Ectodermal cell (in vitro differentiated cells): ENCODE measurements at regions not wholly inside any gene's neighbourhood (a gene's known extent, or its start where the extent isn't known, plus 50 kb on each side); places are given as distances from the start of the nearest gene placed in this dataset.

Experiments used
- H3K27ac ChIP-seq: 2 replicates; pipeline ENCODE4 v1.7.0; 2013; ENCODE audit warnings: mild to moderate bottlenecking, low read depth, low read length; ENCODE audit not compliant: insufficient read depth, poor library complexity, severe bottlenecking
- H3K27me3 ChIP-seq: 2 replicates; pipeline ENCODE4 v1.7.0; 2013; ENCODE audit warnings: mild to moderate bottlenecking, low read length; ENCODE audit not compliant: insufficient read depth, control insufficient read depth, poor library complexity, severe bottlenecking
- H3K36me3 ChIP-seq: one replicate; pipeline ENCODE4 v1.7.0; 2013; ENCODE audit warnings: low read length; ENCODE audit not compliant: control insufficient read depth, insufficient read depth
- H3K4me1 ChIP-seq: one replicate; pipeline ENCODE4 v1.7.0; 2013; ENCODE audit warnings: low read length; ENCODE audit not compliant: control insufficient read depth, insufficient read depth
- H3K4me3 ChIP-seq: 2 replicates; pipeline ENCODE4 v1.7.0; 2013; ENCODE audit warnings: low read depth, low read length, control low read depth; ENCODE audit not compliant: insufficient read depth
- H3K9me3 ChIP-seq: 2 replicates; pipeline ENCODE4 v1.7.0; 2013; ENCODE audit warnings: mild to moderate bottlenecking, low read length, moderate library complexity; ENCODE audit not compliant: control insufficient read depth
- WGBS, 2 experiments: methylation state at CpG; one replicate each; pipeline ENCODE4 v1.1.7; 2013; ENCODE audit warnings: missing lambda C conversion rate in 2 of 2; 5-methylcytosine and 5-hydroxymethylcytosine counted together

DNA sequence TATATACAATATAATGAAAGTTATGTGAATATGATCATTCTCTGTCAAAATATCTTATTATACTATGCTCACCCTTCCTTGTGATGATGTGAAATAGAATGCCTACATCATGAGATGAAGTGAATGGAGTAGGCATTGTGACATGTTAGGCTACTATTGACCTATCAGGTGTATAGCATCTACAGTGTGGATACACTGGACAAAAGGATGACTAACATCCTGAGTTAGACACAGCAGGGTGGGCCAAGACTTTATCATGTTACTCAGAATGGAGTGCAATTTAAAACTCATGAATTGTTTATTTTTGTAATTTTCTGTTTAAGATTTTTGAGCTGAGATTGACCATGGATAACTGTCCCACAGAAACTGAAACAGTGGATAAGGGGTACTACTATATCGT, 53.4 kb upstream of the NAV3 start:
- Histone ChIP-seq H3K4me3 (no peak overlapping the region), H3K36me3 (no peaks in the 10 kb centered on the region), H3K4me1 (no peaks in the 10 kb centered on the region), H3K27me3 (no peaks in the 10 kb centered on the region), H3K9me3 (no peaks in the 10 kb centered on the region), H3K27ac (no peak overlapping the region)
- 100% methylated on average over 1 of the region's 1 CpG; no CpG with 5 or more reads in 1 of the 2 experiments for WGBS, 2 experiments

DNA sequence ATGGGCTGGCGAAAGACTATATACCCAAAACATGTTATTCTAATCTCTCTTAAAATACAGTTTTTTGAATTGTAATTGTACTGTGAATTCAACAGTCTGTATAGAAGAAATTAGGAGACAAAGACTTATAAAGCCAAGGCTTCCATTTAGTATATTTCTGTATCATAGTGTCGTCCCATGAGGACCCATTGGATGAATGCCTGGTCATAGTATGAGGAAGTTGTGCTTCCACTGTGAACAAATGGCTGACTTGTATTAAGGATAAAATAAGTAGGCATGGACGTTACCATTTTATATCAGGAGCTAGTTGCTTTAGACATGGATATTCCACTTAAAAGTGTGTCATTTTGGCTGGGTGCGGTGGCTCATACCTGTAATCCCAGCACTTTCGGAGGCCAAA, 55.9 kb upstream of the NAV3 start:
- WGBS, 2 experiments = 86 to 87% methylated on average over 4 to 5 of the region's 5 CpGs
- Histone ChIP-seq H3K36me3 (no peaks in the 10 kb centered on the region), H3K9me3 (no peaks in the 10 kb centered on the region), H3K4me3 (no peak overlapping the region), H3K4me1 (no peaks in the 10 kb centered on the region), H3K27me3 (no peaks in the 10 kb centered on the region), H3K27ac (no peak overlapping the region)

DNA sequence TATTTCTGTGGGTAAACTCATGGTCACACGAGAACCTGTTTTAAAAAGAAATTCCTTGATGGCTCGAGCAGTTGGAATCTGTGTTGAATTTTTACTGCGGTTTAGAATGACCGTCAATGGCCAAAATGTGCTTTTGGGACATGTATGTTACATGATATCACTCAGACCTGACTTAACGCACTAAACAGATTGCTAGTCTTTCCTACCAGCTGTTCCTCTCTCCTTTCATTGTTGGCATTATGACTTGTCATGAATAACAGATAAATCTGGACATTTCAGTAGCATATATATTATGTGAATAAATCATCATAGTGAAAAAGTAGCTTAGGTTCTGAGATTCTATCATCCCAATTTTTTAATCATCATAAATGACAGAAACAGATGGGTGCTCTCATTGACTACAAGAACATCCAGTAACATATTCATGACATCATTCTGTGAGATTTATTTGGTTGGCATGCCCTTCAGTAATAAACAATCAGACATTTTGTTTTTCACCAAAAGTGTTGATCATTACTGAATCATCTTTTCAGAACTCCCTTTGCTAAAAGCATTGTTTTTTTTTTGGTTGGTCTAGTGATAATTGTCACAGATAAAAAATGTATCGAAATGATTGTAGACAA, 57.9 kb upstream of the NAV3 start:
- no peaks in the 10 kb centered on the region for H3K36me3 ChIP-seq
- H3K9me3 ChIP-seq = no peaks in the 10 kb centered on the region
- H3K4me3 ChIP-seq = no peak overlapping the region
- 97 to 99% methylated on average over 5 of the region's 6 CpGs for WGBS, 2 experiments
- H3K27ac ChIP-seq = no peak overlapping the region
- H3K27me3 ChIP-seq = no peaks in the 10 kb centered on the region
- H3K4me1 ChIP-seq = no peaks in the 10 kb centered on the region

DNA sequence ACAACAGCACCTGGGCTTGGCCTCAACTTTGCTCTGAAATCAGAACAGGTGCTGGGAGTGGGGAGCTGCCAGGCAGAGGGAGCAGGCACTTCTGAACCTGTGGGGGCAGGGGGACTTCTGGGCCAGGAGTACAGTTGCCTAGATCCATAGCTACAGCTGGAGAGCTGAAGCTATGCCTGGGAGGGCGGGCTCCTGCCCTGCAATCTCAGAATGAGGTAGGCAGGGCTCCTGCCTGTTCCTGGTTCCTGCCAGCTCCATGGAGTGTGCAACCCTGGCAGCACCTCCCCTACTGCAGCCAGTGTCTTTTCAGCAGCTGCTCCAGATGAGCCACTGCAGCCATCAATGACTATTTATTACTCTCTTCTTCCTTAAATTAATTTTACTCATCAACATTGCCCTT, 62.1 kb upstream of the NAV3 start:
- no peak overlapping the region for H3K4me3 ChIP-seq
- no peaks in the 10 kb centered on the region for H3K4me1 ChIP-seq
- 79 to 87% methylated on average over 1 of the region's 1 CpG for WGBS, 2 experiments
- no peak overlapping the region for H3K27ac ChIP-seq
- no peaks in the 10 kb centered on the region for H3K9me3 ChIP-seq
- no peaks in the 10 kb centered on the region for H3K27me3 ChIP-seq
- H3K36me3 ChIP-seq = no peaks in the 10 kb centered on the region

DNA sequence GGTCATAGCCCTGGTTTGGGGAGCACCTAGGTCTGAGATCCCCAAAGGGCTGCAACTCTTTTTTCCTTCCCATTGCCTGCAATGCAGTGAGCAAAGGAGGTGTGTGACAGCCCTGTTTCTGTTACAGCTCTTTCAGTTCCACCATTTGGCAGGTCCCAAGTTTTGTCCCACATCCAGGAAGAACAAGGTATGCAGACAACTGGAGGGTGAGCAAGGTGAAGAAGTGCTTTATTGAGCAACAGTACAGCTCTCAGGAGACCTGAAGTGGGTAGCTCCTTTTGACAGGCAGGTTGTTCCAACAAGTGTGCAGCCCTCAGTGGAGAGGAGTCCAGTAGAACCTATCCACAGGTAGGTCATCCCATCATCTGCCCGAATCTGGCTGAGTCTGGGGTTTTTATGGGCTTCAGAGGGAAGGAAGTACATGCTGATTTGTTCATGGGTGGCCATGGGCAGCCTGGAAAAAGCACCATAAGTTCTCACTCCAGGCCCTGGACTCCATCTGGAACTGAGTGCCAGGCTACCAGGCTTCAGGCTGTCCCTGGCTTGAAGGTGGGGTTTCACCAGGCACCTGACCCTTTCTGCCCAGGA, 62.8 kb upstream of the NAV3 start:
- Histone ChIP-seq H3K9me3 (no peaks in the 10 kb centered on the region), H3K4me1 (no peaks in the 10 kb centered on the region), H3K4me3 (no peak overlapping the region), H3K27me3 (no peaks in the 10 kb centered on the region), H3K36me3 (no peaks in the 10 kb centered on the region), H3K27ac (no peak overlapping the region)
- WGBS, 2 experiments = 80 to 93% methylated on average over 1 of the region's 1 CpG

DNA sequence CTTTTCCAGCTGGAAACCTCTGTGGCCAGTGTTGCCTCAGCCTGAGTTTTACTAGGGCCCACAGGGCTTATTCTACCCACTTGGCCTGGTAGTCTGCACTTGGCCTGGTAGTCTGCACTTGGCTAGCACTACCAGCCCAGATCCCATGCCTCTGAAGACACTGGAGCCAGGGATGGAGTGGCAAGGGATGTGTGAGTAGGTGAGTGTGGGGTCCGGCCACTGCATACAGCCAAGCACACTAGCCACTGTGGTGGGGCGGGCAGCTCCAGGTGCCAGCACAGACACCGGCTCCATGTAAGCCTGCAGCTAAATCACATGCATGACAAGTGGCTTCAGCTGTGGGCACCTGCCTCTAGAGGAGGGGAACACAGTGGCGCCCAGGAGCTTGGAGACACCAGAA, 63.4 kb upstream of the NAV3 start:
- no peaks in the 10 kb centered on the region for H3K36me3 ChIP-seq
- H3K27ac ChIP-seq = no peak overlapping the region
- H3K4me1 ChIP-seq = no peaks in the 10 kb centered on the region
- WGBS, 2 experiments = 96% methylated on average over 4 of the region's 4 CpGs
- H3K4me3 ChIP-seq = no peak overlapping the region
- no peaks in the 10 kb centered on the region for H3K27me3 ChIP-seq
- no peaks in the 10 kb centered on the region for H3K9me3 ChIP-seq

DNA sequence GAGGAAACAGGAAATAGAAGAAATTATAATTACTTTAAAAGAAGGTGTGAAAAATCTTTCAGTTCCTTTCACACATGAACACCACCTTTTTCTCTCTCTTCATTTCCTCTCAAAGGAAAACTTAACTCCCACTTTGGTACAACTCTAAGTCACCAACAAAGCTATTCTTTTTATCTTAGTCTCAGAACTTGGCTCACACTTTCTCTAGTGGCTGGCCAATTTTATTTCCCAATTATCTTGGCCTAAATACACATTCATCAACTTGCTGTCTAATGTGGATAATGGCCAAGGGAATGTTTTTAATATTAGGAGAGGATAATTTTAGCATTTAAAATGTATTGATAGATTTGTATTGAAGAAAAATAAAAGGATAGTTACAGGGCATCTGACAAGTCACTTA, 64.5 kb upstream of the NAV3 start:
- Histone ChIP-seq H3K9me3 (no peaks in the 10 kb centered on the region), H3K36me3 (no peaks in the 10 kb centered on the region), H3K27ac (no peak overlapping the region), H3K4me1 (no peaks in the 10 kb centered on the region), H3K27me3 (no peaks in the 10 kb centered on the region), H3K4me3 (no peak overlapping the region)

DNA sequence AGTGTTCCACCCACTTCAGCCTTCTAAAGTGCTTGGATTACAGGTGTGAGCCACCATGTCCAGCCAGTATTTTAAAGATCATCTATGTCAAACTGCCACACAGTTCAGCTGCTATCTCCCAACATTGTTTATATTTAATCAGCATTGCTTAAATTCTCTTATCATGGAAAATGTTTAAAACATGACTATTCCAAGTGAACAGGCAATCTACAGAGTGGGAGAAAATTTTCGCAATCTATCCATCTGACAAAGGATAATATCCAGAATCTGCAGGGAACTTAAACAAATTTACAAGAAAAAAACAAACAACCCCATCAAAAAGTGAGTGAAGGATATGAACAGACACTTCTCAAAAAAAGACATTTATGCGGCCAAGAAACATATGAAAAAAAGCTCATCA, 69.4 kb upstream of the NAV3 start:
- no peaks in the 10 kb centered on the region for H3K9me3 ChIP-seq
- H3K27me3 ChIP-seq = no peaks in the 10 kb centered on the region
- no peak overlapping the region for H3K4me3 ChIP-seq
- no peaks in the 10 kb centered on the region for H3K36me3 ChIP-seq
- WGBS, 2 experiments = 87 to 100% methylated on average over 1 to 2 of the region's 2 CpGs
- H3K27ac ChIP-seq = no peak overlapping the region
- no peaks in the 10 kb centered on the region for H3K4me1 ChIP-seq

DNA sequence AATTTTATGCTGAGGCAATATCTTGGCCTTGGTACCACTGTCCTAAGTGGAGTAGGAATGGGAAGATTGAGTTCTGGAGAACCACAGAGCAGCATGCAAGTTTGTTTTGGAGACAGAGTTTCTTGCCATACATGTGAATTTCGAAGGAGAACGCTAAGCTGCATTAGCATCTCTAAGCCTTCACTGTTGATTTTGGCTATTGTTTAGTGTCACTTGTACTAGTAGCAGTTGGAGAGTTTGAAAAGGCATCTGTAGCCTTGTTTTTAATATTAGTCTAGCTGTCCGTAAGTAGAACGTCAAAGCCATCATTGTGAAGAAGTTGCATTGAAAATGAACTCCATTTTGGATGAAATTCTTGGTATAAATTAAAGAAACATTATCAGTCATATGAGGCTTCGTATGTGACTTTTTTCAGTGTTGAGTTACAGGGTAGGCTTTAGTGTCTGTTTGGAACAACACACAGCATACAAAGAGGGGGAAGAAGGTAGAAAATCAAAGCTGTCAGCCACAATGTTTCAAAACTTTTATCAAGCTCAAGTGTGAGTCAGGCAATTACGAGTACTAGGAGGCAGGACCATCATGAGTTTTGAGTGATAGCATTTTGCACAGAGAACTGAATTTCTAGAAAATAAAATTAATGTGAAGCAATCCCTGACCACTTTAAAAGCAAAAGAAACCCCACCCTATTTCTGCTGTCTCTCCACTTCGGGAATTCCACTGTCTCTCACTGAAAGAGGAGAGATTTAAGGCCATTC, 70.2 kb upstream of the NAV3 start:
- 54 to 58% methylated on average over 6 to 7 of the region's 7 CpGs for WGBS, 2 experiments
- no peaks in the 10 kb centered on the region for H3K4me1 ChIP-seq

DNA sequence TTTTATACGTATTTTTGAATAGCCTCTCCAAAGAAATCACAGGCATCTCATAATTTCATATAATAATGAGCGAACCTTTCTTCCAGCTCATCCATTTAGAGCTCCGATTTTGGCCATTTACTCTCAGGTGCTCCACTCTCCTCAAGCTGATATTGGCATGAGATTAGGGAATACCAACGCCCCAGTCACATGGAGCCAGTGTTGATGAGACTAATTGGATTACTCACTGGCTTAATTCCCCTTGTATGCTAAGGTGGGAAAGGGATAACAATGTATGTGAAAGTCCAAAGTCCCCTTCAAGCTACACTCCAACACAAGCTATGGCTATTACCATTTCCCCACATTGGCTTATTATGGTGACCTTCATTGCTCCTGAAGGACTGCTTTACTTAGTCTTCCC, 76.6 kb upstream of the NAV3 start:
- no peak overlapping the region for H3K27ac ChIP-seq
- no peaks in the 10 kb centered on the region for H3K4me1 ChIP-seq
- no peaks in the 10 kb centered on the region for H3K36me3 ChIP-seq
- WGBS, 2 experiments = 66 to 79% methylated on average over 3 of the region's 4 CpGs
- H3K9me3 ChIP-seq = no peaks in the 10 kb centered on the region
- H3K4me3 ChIP-seq = no peak overlapping the region
- no peaks in the 10 kb centered on the region for H3K27me3 ChIP-seq

More for the DNA sequence above, 70.2 kb upstream of the NAV3 start:
- H3K36me3 ChIP-seq = no peaks in the 10 kb centered on the region
- no peaks in the 10 kb centered on the region for H3K9me3 ChIP-seq
- H3K27ac ChIP-seq = no peak overlapping the region
- no peak overlapping the region for H3K4me3 ChIP-seq
- H3K27me3 ChIP-seq = no peaks in the 10 kb centered on the region
